NB4 (cell line): ENCODE measurements at regions not wholly inside any gene's neighbourhood (a gene's known extent, or its start where the extent isn't known, plus 50 kb on each side); places are given as distances from the start of the nearest gene placed in this dataset.

ENCODE experiments used
- CTCF ChIP-seq: IDR thresholded peaks from one replicate; pipeline ENCODE4 v1.5.1; 2012; ENCODE audit warnings: low read depth, low read length
- MAX ChIP-seq: IDR thresholded peaks from 2 replicates; pipeline ENCODE4 v1.6.1; 2011; ENCODE audit warnings: low read depth, low read length
- MYC ChIP-seq: IDR thresholded peaks from 2 replicates; pipeline ENCODE4 v1.6.1; 2011; ENCODE audit warnings: low read depth, low read length
- POLR2A ChIP-seq: IDR thresholded peaks from 2 replicates; pipeline ENCODE4 v1.6.1; 2011; ENCODE audit warnings: mild to moderate bottlenecking; ENCODE audit not compliant: insufficient read length; ENCODE audit errors: extremely low read depth

GRCh38 chr5:39970117-39970798, 545.5 kb upstream of the DAB2 start:
- TF ChIP-seq CTCF (no peak), MYC (no peak), POLR2A (no peak), MAX (no peak)
